ENCODE measurements at regions not wholly inside any gene's neighbourhood (a gene's known extent, or its start where the extent isn't known, plus 50 kb on each side); places are given as distances from the start of the nearest gene placed in this dataset.

- no peak for TF ChIP-seq POLR2AphosphoS5 (IDR thresholded peaks at IDR 0.05)
- TF ChIP-seq CTCF (IDR thresholded peaks at IDR 0.05), result no peak
- no peak for TF ChIP-seq POLR2A (IDR thresholded peaks at IDR 0.05)
- TF ChIP-seq EP300 (IDR thresholded peaks at IDR 0.05), result no peak
Observed at GRCh38 chr2:225196579-225196978, 154.3 kb upstream of the DOCK10 start.

All from suprapubic skin (tissue), 4 donors.